ENCODE measurements at regions not wholly inside any gene's neighbourhood (a gene's known extent, or its start where the extent isn't known, plus 50 kb on each side); places are given as distances from the start of the nearest gene placed in this dataset.

DNA sequence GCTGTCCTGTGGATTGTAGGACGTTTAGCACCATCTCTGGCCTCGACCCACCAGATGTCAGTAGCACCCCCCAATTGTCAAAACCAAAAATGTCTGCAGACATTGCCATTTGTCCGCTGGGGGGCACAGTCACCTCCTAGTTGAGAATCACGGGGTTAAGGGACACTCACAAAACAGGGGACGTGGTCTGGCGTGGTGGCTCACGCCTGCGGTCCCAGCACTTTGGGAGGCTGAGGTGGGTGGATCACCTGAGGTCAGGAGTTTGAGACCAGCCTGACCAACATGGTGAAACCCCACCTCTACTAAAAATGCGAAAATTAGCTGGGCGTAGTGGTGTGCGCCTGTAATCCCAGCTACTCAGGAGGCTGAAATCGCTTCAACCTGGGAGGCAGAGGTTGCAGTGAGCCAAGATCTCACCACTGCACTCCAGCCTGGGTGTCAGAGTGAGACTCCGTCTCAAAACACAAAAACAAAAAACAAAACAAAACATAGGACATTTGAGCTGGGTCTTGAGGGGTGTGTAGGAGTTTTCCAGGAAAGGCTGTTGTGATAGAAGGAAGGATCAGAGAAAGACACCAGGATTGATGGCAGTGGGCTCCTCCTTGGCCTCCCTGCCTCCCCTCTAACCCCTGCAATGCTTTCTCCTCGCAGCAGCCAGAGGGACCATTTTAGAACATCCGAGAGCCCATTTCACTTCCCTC, 171.8 kb upstream of the GSE1 start (continued):
- TF ChIP-seq ZHX1 (CRISPR knock-in tag; IDR thresholded peaks at IDR 0.05; ENCODE audit: low read depth) (no peak), RAD21 (CRISPR knock-in tag; IDR thresholded peaks at IDR 0.05) (peak; percentile 89), HOXA7 (CRISPR knock-in tag; IDR thresholded peaks at IDR 0.05) (no peak)

- Histone ChIP-seq H3K4me3 (replicated peaks in 1 of 3; ENCODE audit: insufficient read depth in 1 of 3, low read depth in 2 of 3, low read length in 3 of 3) (no peak overlapping the region), H2AFZ (ENCODE audit: low read length) (no peak overlapping the region), H3K36me3 (replicated peaks in 1 of 2; ENCODE audit: control insufficient read depth in 1 of 2, insufficient read depth in 2 of 2, low read length in 2 of 2) (no peaks in the 10 kb centered on the region), H4K20me1 (ENCODE audit: insufficient read depth, low read length) (peaks cover 3% of the 10 kb centered on the region; the same call in 1 of the 2 replicates), H3K4me2 (ENCODE audit: low read depth, low read length) (no peak overlapping the region), H3K79me2 (ENCODE audit: insufficient read depth, low read length) (no peaks in the 10 kb centered on the region), H3K4me1 (ENCODE audit: insufficient read depth, low read length) (peaks cover 63% of the 10 kb centered on the region), H3K9ac (ENCODE audit: insufficient read depth, low read depth, low read length) (no peak overlapping the region), H3K9me3 (ENCODE audit: low read length) (no peaks in the 10 kb centered on the region), H3K27me3 (ENCODE audit: control insufficient read depth in 1 of 2, insufficient read depth in 2 of 2, low read length in 2 of 2) (peaks cover 5 to 45% of the 10 kb centered on the region in 2 experiments; a peak in 4 of 5 replicates), H3K27ac (ENCODE audit: extremely low read length, insufficient read depth, low read length) (no peak overlapping the region)
- WGBS (ENCODE audit: low lambda C conversion rate): 67% methylated on average over 12 of the region's 12 CpGs
- no TSS peak for BruUV-seq (replicated peaks)
- in situ Hi-C loops (cut with HindIII; ENCODE audit: extremely low pct_ligation_motif_present, low pct_unique_long_range_greater_than_20kb) (loop anchor here (5.0 kb wide), 2 partner anchors 115 to 165 kb away; no protein-coding TSS in a partner anchor), intact Hi-C loops (cut with micrococcal nuclease; ENCODE audit: unreplicated experiment) (loop anchor here (1.0 to 2.0 kb wide), 2 partner anchors 115 to 168 kb away; no protein-coding TSS in a partner anchor)
- FAIRE-seq (no peak), DNase-seq (ENCODE audit: low spot score) (no peak), ATAC-seq (no peak)
- POLR2A ChIA-PET: no interaction called here
- CTCF ChIA-PET (ENCODE audit: low intra/inter-chr PET ratio, low total read pairs): interaction anchor here (1.9 kb wide), 1 partner anchor 168 kb away, joined by 12 read pairs; no protein-coding TSS in a partner anchor
- TF ChIP-seq ELF1 (CRISPR knock-in tag; IDR thresholded peaks at IDR 0.05) (no peak), ZFP36L2 (CRISPR knock-in tag; IDR thresholded peaks at IDR 0.05) (no peak), ZNF605 (CRISPR knock-in tag; IDR thresholded peaks at IDR 0.05) (no peak), ZNF543 (CRISPR knock-in tag; IDR thresholded peaks at IDR 0.05) (no peak), AGO2 (optimal IDR thresholded peaks at IDR 0.05; ENCODE audit: low read depth, low read length) (no peak), PTBP1 (IDR thresholded peaks at IDR 0.05; ENCODE audit: low read depth, low read length, poor library complexity, severe bottlenecking) (no peak), TBX2 (CRISPR knock-in tag; IDR thresholded peaks at IDR 0.05; ENCODE audit: borderline replicate concordance) (0 out of 2 replicates have a peak, but pooled peaks have one; percentile 0), ETV5 (CRISPR knock-in tag; IDR thresholded peaks at IDR 0.05; ENCODE audit: borderline replicate concordance) (no peak), ATF7-NPFF (CRISPR knock-in tag; IDR thresholded peaks at IDR 0.05; ENCODE audit: low read depth) (no peak), PRDM15 (CRISPR knock-in tag; IDR thresholded peaks at IDR 0.05) (no peak), ZNF24 (IDR thresholded peaks at IDR 0.05) (peak; percentile 76), ZBTB3 (CRISPR knock-in tag; IDR thresholded peaks at IDR 0.05; ENCODE audit: borderline replicate concordance, low read depth) (no peak), ZMYM3 (CRISPR knock-in tag; IDR thresholded peaks at IDR 0.05) (peak; percentile 72)
These were observed 171.0 kb upstream of the GSE1 start for GRCh38 chr16:85441890-85442670.
